ENCODE measurements at regions not wholly inside any gene's neighbourhood (a gene's known extent, or its start where the extent isn't known, plus 50 kb on each side); places are given as distances from the start of the nearest gene placed in this dataset.

- no peak overlapping the region for H3K4me2 ChIP-seq (ENCODE audit: insufficient read depth, low read length)
- H3K9me3 ChIP-seq (ENCODE audit: insufficient read depth, low read length, severe bottlenecking): no peaks in the 10 kb centered on the region
- H3K27me3 ChIP-seq (ENCODE audit: insufficient read depth, low read length, poor library complexity): no peaks in the 10 kb centered on the region
These were observed 206.6 kb downstream of the LSM5 start for GRCh38 chr7:32283546-32283945.

GRCh38 chr7:32279500-32279899 lies 209.3 kb upstream of the PDE1C start:
- H3K4me1 ChIP-seq (ENCODE audit: insufficient read depth, low read length): no peaks in the 10 kb centered on the region
- H3K9me3 ChIP-seq (ENCODE audit: insufficient read depth, low read length, severe bottlenecking): no peaks in the 10 kb centered on the region
- ATAC-seq (ENCODE audit: insufficient read depth, low read depth) (no peak), DNase-seq (no peak)
- no peak overlapping the region for H3K9ac ChIP-seq (ENCODE audit: low read depth, low read length)
- no peaks in the 10 kb centered on the region for H3K36me3 ChIP-seq (ENCODE audit: insufficient read depth, low read length)
- H3K27ac ChIP-seq (ENCODE audit: low read length): no peak overlapping the region
- H3K79me2 ChIP-seq (ENCODE audit: insufficient read depth, low read length): no peaks in the 10 kb centered on the region
- no peak overlapping the region for H3K4me3 ChIP-seq (ENCODE audit: low read depth in 1 of 2, low read length in 2 of 2)
- H3K4me2 ChIP-seq (ENCODE audit: insufficient read depth, low read length): no peak overlapping the region
- H3K27me3 ChIP-seq (ENCODE audit: insufficient read depth, low read length, poor library complexity): no peaks in the 10 kb centered on the region
- H2AFZ ChIP-seq (ENCODE audit: low read depth, low read length): no peak overlapping the region
- TF ChIP-seq CTCF (IDR thresholded peaks at IDR 0.05; ENCODE audit: borderline replicate concordance, extremely low read depth, low read length, poor library complexity, severe bottlenecking) (no peak), EZH2 (IDR thresholded peaks at IDR 0.05; ENCODE audit: borderline replicate concordance, low read depth, low read length, severe bottlenecking) (no peak)
- H4K20me1 ChIP-seq (ENCODE audit: insufficient read depth, low read length): no peaks in the 10 kb centered on the region

More at GRCh38 chr7:32283546-32283945, 206.6 kb downstream of the LSM5 start:
- ATAC-seq (ENCODE audit: insufficient read depth, low read depth): no peak
- Histone ChIP-seq H3K4me3 (ENCODE audit: low read depth in 1 of 2, low read length in 2 of 2) (no peak overlapping the region), H3K27ac (ENCODE audit: low read length) (no peak overlapping the region), H3K36me3 (ENCODE audit: insufficient read depth, low read length) (no peaks in the 10 kb centered on the region), H4K20me1 (ENCODE audit: insufficient read depth, low read length) (no peaks in the 10 kb centered on the region), H3K9ac (ENCODE audit: low read depth, low read length) (no peak overlapping the region), H3K4me1 (ENCODE audit: insufficient read depth, low read length) (no peaks in the 10 kb centered on the region), H2AFZ (ENCODE audit: low read depth, low read length) (no peak overlapping the region), H3K79me2 (ENCODE audit: insufficient read depth, low read length) (no peaks in the 10 kb centered on the region)
- DNase-seq: no peak
- TF ChIP-seq EZH2 (IDR thresholded peaks at IDR 0.05; ENCODE audit: borderline replicate concordance, low read depth, low read length, severe bottlenecking) (no peak), CTCF (IDR thresholded peaks at IDR 0.05; ENCODE audit: borderline replicate concordance, extremely low read depth, low read length, poor library complexity, severe bottlenecking) (no peak)

GRCh38 chr7:32275216-32276009 lies 205.2 kb upstream of the PDE1C start:
- no peak overlapping the region for H3K27ac ChIP-seq (ENCODE audit: low read length)
- no peak overlapping the region for H3K4me3 ChIP-seq (ENCODE audit: low read depth in 1 of 2, low read length in 2 of 2)
- ATAC-seq (ENCODE audit: insufficient read depth, low read depth): no peak
- H3K36me3 ChIP-seq (ENCODE audit: insufficient read depth, low read length): no peaks in the 10 kb centered on the region
- H3K9me3 ChIP-seq (ENCODE audit: insufficient read depth, low read length, severe bottlenecking): no peaks in the 10 kb centered on the region
- H3K79me2 ChIP-seq (ENCODE audit: insufficient read depth, low read length): no peaks in the 10 kb centered on the region
- DNase-seq: no peak
- no peak overlapping the region for H2AFZ ChIP-seq (ENCODE audit: low read depth, low read length)
- H4K20me1 ChIP-seq (ENCODE audit: insufficient read depth, low read length): no peaks in the 10 kb centered on the region
- no peak for TF ChIP-seq EZH2 (IDR thresholded peaks at IDR 0.05; ENCODE audit: borderline replicate concordance, low read depth, low read length, severe bottlenecking)
- no peak for TF ChIP-seq CTCF (IDR thresholded peaks at IDR 0.05; ENCODE audit: borderline replicate concordance, extremely low read depth, low read length, poor library complexity, severe bottlenecking)
- no peak overlapping the region for H3K4me2 ChIP-seq (ENCODE audit: insufficient read depth, low read length)
- no peaks in the 10 kb centered on the region for H3K27me3 ChIP-seq (ENCODE audit: insufficient read depth, low read length, poor library complexity)
- no peak overlapping the region for H3K9ac ChIP-seq (ENCODE audit: low read depth, low read length)
- no peaks in the 10 kb centered on the region for H3K4me1 ChIP-seq (ENCODE audit: insufficient read depth, low read length)

All from DND-41 (cell line).